ENCODE measurements at regions not wholly inside any gene's neighbourhood (a gene's known extent, or its start where the extent isn't known, plus 50 kb on each side); places are given as distances from the start of the nearest gene placed in this dataset.
A peak's percentile ranks its signal among the peaks of the same experiment; 100 is the strongest.
"Not testable (repeated sequence)": the region's sequence is repeated elsewhere in the genome, so short reads cannot be mapped to it uniquely, and the experiment has no call there.

- no peak for DNase-seq (ENCODE audit: low read depth in 2 of 2, low spot score in 1 of 2)
Measured at GRCh38 chr7:112982441-112983063, 104.1 kb downstream of the GPR85 start.

GRCh38 chr7:112981966-112982365 lies 104.7 kb downstream of the GPR85 start:
- no peak for DNase-seq (ENCODE audit: low read depth in 2 of 2, low spot score in 1 of 2)

GRCh38 chr7:112979055-112979454 lies 107.6 kb downstream of the GPR85 start:
- DNase-seq (ENCODE audit: low read depth in 2 of 2, low spot score in 1 of 2) = not testable (repeated sequence)

- not testable (repeated sequence) for DNase-seq (ENCODE audit: low read depth in 2 of 2, low spot score in 1 of 2)
Measured at GRCh38 chr7:112977244-112977955, 109.2 kb downstream of the GPR85 start.

GRCh38 chr7:112970771-112971170 lies 115.9 kb downstream of the GPR85 start:
- DNase-seq (ENCODE audit: low read depth in 2 of 2, low spot score in 1 of 2) = no peak

GRCh38 chr7:112969946-112970345 lies 116.7 kb downstream of the GPR85 start:
- DNase-seq (ENCODE audit: low read depth in 2 of 2, low spot score in 1 of 2) = no peak

- no peak for DNase-seq (ENCODE audit: low read depth in 2 of 2, low spot score in 1 of 2)
Measured at GRCh38 chr7:112965506-112965905, 121.1 kb downstream of the GPR85 start.

- no peak for DNase-seq (ENCODE audit: low read depth in 2 of 2, low spot score in 1 of 2)
Measured at GRCh38 chr7:112963634-112964033, 123.0 kb downstream of the GPR85 start.

GRCh38 chr7:112962815-112963214 lies 123.8 kb downstream of the GPR85 start:
- DNase-seq (ENCODE audit: low read depth in 2 of 2, low spot score in 1 of 2) = no peak

- DNase-seq (ENCODE audit: low read depth in 2 of 2, low spot score in 1 of 2) = no peak
Measured at GRCh38 chr7:112959276-112959675, 127.4 kb downstream of the GPR85 start.

GRCh38 chr7:112958775-112959174 lies 127.9 kb downstream of the GPR85 start:
- DNase-seq (ENCODE audit: low read depth in 2 of 2, low spot score in 1 of 2) = no peak

- no peak for DNase-seq (ENCODE audit: low read depth in 2 of 2, low spot score in 1 of 2)
Measured at GRCh38 chr7:112957901-112958300, 128.7 kb downstream of the GPR85 start.

GRCh38 chr7:112953031-112953430 lies 133.6 kb downstream of the GPR85 start:
- not testable (repeated sequence) for DNase-seq (ENCODE audit: low read depth in 2 of 2, low spot score in 1 of 2)

- DNase-seq (ENCODE audit: low read depth in 2 of 2, low spot score in 1 of 2) = no peak
Measured at GRCh38 chr7:112951070-112951469, 135.6 kb downstream of the GPR85 start.

GRCh38 chr7:112949682-112950081 lies 136.9 kb downstream of the GPR85 start:
- not testable (repeated sequence) for DNase-seq (ENCODE audit: low read depth in 2 of 2, low spot score in 1 of 2)

GRCh38 chr7:112946350-112946749 lies 140.3 kb downstream of the GPR85 start:
- no peak for DNase-seq (ENCODE audit: low read depth in 2 of 2, low spot score in 1 of 2)

- no peak for DNase-seq (ENCODE audit: low read depth in 2 of 2, low spot score in 1 of 2)
Measured at GRCh38 chr7:112945046-112945445, 141.6 kb downstream of the GPR85 start.

GRCh38 chr7:112942981-112943380 lies 143.6 kb downstream of the GPR85 start:
- no peak for DNase-seq (ENCODE audit: low read depth in 2 of 2, low spot score in 1 of 2)

- DNase-seq (ENCODE audit: low read depth in 2 of 2, low spot score in 1 of 2) = not testable (repeated sequence)
Measured at GRCh38 chr7:112942125-112942524, 144.5 kb downstream of the GPR85 start.

- no peak for DNase-seq (ENCODE audit: low read depth in 2 of 2, low spot score in 1 of 2)
Measured at GRCh38 chr7:112940314-112940732, 146.3 kb downstream of the GPR85 start.

- DNase-seq (ENCODE audit: low read depth in 2 of 2, low spot score in 1 of 2) = peak; percentile 97 to 99
Measured at GRCh38 chr7:112939574-112940313, 146.9 kb downstream of the GPR85 start.
